ENCODE measurements at regions not wholly inside any gene's neighbourhood (a gene's known extent, or its start where the extent isn't known, plus 50 kb on each side); places are given as distances from the start of the nearest gene placed in this dataset.

DNA sequence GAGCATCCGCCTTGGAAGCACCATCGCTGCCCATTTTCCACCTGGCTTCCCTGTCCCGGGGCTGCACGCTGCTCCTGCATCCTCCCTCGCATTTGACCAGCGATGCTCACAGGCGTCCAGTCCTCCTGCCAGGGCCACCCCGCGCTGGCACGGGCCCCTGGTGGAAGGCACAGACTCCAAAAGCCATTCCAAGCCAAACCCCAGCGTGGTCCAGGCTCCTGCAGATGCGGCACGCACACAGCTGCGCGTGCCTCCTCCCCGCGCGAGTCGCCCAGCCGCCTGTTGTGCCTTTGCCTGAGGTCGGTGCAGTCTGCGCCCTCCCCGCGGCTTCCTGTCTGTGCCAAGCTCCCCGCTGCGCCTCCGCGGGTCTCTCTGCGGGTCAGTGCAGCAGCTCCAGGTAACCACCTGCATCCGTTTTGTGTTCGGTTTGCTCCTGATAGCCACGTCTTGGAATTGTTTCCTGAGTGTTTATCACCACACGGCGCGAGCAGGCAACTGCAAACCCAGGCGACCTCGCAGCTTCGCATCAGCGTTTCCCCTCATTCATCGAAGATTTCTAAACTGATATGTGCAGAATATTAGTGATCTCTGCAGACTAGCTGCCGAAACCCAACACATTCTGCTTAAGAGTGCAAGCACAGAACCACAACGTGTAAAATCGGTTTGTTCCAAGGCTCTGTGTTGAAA lies 65.2 kb upstream of the SALL3 start:
- no peak for TF ChIP-seq CTCF (conservative IDR thresholded peaks at IDR 0.05; ENCODE audit: low read length)
- TF ChIP-seq EZH2phosphoT487 (IDR thresholded peaks at IDR 0.05; ENCODE audit: borderline replicate concordance, low read depth, low read length), result no peak
